ENCODE measurements at regions not wholly inside any gene's neighbourhood (a gene's known extent, or its start where the extent isn't known, plus 50 kb on each side); places are given as distances from the start of the nearest gene placed in this dataset.

- H4K20me1 ChIP-seq (ENCODE audit: insufficient read depth) = no peaks in the 10 kb centered on the region
- no peak overlapping the region for H3K27ac ChIP-seq
- no peaks in the 10 kb centered on the region for H3F3A ChIP-seq (ENCODE audit: insufficient read depth, low read depth)
- ChIA-PET POLR2A (ENCODE audit: unreplicated experiment) (no interaction called here), CTCF (no interaction called here)
- H3K9me3 ChIP-seq (ENCODE audit: insufficient read depth, low read depth) = no peaks in the 10 kb centered on the region
- no peak for DNase-seq
- BruUV-seq (replicated peaks) = no TSS peak
- no peak overlapping the region for H3K4me2 ChIP-seq
- no peaks in the 10 kb centered on the region for H3K9me2 ChIP-seq (ENCODE audit: insufficient read depth)
- H3K4me3 ChIP-seq = no peak overlapping the region
- H3K79me2 ChIP-seq (ENCODE audit: low read depth) = no peaks in the 10 kb centered on the region
- no peak overlapping the region for H2AFZ ChIP-seq
- H3K36me3 ChIP-seq (ENCODE audit: low read depth) = no peaks in the 10 kb centered on the region
- peaks cover 25% of the 10 kb centered on the region; the same call in 1 of the 2 replicates for H3K27me3 ChIP-seq (ENCODE audit: insufficient read depth, low read depth)
- no peak for TF ChIP-seq CTCF (conservative IDR thresholded peaks at IDR 0.05)
- TF ChIP-seq EZH2 (IDR thresholded peaks at IDR 0.05; ENCODE audit: low read depth) = no peak
- intact Hi-C loops (cut with micrococcal nuclease; ENCODE audit: unreplicated experiment) = no loop called here
- H3K4me1 ChIP-seq (replicated peaks; ENCODE audit: insufficient read depth) = no peaks in the 10 kb centered on the region
These were observed 66.8 kb upstream of the JDP2 start for GRCh38 chr14:75361041-75361440.

GRCh38 chr14:75361751-75362433, 65.9 kb upstream of the JDP2 start:
- Histone ChIP-seq H3K4me2 (no peak overlapping the region), H3F3A (ENCODE audit: insufficient read depth, low read depth) (no peaks in the 10 kb centered on the region), H3K4me1 (replicated peaks; ENCODE audit: insufficient read depth) (no peaks in the 10 kb centered on the region), H4K20me1 (ENCODE audit: insufficient read depth) (no peaks in the 10 kb centered on the region), H3K9me2 (ENCODE audit: insufficient read depth) (no peaks in the 10 kb centered on the region), H3K9me3 (ENCODE audit: insufficient read depth, low read depth) (no peaks in the 10 kb centered on the region), H3K27me3 (ENCODE audit: insufficient read depth, low read depth) (peaks cover 25% of the 10 kb centered on the region; the same call in 1 of the 2 replicates), H3K4me3 (no peak overlapping the region), H3K36me3 (ENCODE audit: low read depth) (no peaks in the 10 kb centered on the region), H3K27ac (no peak overlapping the region), H3K79me2 (ENCODE audit: low read depth) (no peaks in the 10 kb centered on the region), H2AFZ (no peak overlapping the region)
- ChIA-PET CTCF (no interaction called here), POLR2A (ENCODE audit: unreplicated experiment) (interaction anchor here (0.6 kb wide), 2 partner anchors 179 to 647 kb away, joined by 6 to 9 read pairs; no protein-coding TSS in a partner anchor)
- intact Hi-C loops (cut with micrococcal nuclease; ENCODE audit: unreplicated experiment) = no loop called here
- DNase-seq = no peak
- BruUV-seq (replicated peaks) = no TSS peak
- TF ChIP-seq EZH2 (IDR thresholded peaks at IDR 0.05; ENCODE audit: low read depth) (no peak), CTCF (conservative IDR thresholded peaks at IDR 0.05) (no peak)

- Histone ChIP-seq H3K9me3 (ENCODE audit: insufficient read depth, low read depth) (no peaks in the 10 kb centered on the region), H3K36me3 (ENCODE audit: low read depth) (no peaks in the 10 kb centered on the region), H3K4me3 (no peak overlapping the region), H3K4me1 (replicated peaks; ENCODE audit: insufficient read depth) (no peaks in the 10 kb centered on the region), H4K20me1 (ENCODE audit: insufficient read depth) (no peaks in the 10 kb centered on the region), H3K4me2 (no peak overlapping the region), H3K27ac (no peak overlapping the region), H3F3A (ENCODE audit: insufficient read depth, low read depth) (no peaks in the 10 kb centered on the region), H3K27me3 (ENCODE audit: insufficient read depth, low read depth) (peaks cover 25% of the 10 kb centered on the region; the same call in 1 of the 2 replicates), H2AFZ (no peak overlapping the region), H3K79me2 (ENCODE audit: low read depth) (no peaks in the 10 kb centered on the region), H3K9me2 (ENCODE audit: insufficient read depth) (no peaks in the 10 kb centered on the region)
- intact Hi-C loops (cut with micrococcal nuclease; ENCODE audit: unreplicated experiment) = no loop called here
- POLR2A ChIA-PET (ENCODE audit: unreplicated experiment) = no interaction called here
- CTCF ChIA-PET = no interaction called here
- DNase-seq = no peak
- TF ChIP-seq CTCF (conservative IDR thresholded peaks at IDR 0.05) (no peak), EZH2 (IDR thresholded peaks at IDR 0.05; ENCODE audit: low read depth) (no peak)
- BruUV-seq (replicated peaks) = no TSS peak
These were observed 64.7 kb upstream of the JDP2 start for GRCh38 chr14:75363130-75363529.
